ENCODE measurements at regions not wholly inside any gene's neighbourhood (a gene's known extent, or its start where the extent isn't known, plus 50 kb on each side); places are given as distances from the start of the nearest gene placed in this dataset.

DNA sequence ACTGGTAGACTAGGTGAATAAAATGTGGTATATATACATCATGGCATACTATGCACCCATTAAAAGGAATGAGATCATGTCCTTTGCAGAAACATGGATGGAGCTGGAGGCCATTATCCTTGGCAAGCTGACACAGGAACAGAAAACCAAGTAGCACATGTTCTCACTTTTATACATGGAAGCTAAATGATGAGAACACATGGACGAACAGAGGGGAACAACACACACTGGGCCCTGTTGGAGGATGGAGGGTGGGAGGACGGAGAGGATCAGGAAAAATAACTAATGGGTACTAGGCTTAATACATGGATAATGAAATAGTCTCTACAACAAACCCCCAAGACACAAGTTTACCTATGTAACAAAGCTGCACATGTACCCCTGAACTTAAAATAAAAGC lies 780.0 kb downstream of the DACH1 start:
- TF ChIP-seq ARNTL (CRISPR knock-in tag; IDR thresholded peaks at IDR 0.05; ENCODE audit: borderline replicate concordance, low read depth) (no peak), GLIS3 (CRISPR knock-in tag; IDR thresholded peaks at IDR 0.05) (no peak), SNAI2 (CRISPR knock-in tag; IDR thresholded peaks at IDR 0.05) (no peak), CSDC2 (CRISPR knock-in tag; IDR thresholded peaks at IDR 0.05) (no peak), ESRRG (CRISPR knock-in tag; IDR thresholded peaks at IDR 0.05) (no peak), TCF4 (CRISPR knock-in tag; IDR thresholded peaks at IDR 0.05; ENCODE audit: borderline replicate concordance) (no peak)
- TF ChIP-seq, protein P1, sequence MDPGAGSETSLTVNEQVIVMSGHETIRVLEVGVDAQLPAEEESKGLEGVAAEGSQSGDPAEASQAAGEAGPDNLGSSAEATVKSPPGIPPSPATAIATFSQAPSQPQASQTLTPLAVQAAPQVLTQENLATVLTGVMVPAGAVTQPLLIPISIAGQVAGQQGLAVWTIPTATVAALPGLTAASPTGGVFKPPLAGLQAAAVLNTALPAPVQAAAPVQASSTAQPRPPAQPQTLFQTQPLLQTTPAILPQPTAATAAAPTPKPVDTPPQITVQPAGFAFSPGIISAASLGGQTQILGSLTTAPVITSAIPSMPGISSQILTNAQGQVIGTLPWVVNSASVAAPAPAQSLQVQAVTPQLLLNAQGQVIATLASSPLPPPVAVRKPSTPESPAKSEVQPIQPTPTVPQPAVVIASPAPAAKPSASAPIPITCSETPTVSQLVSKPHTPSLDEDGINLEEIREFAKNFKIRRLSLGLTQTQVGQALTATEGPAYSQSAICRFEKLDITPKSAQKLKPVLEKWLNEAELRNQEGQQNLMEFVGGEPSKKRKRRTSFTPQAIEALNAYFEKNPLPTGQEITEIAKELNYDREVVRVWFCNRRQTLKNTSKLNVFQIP (CRISPR knock-in tag; IDR thresholded peaks at IDR 0.05; ENCODE audit: borderline replicate concordance, low read depth), result no peak
- TF ChIP-seq, protein P2, sequence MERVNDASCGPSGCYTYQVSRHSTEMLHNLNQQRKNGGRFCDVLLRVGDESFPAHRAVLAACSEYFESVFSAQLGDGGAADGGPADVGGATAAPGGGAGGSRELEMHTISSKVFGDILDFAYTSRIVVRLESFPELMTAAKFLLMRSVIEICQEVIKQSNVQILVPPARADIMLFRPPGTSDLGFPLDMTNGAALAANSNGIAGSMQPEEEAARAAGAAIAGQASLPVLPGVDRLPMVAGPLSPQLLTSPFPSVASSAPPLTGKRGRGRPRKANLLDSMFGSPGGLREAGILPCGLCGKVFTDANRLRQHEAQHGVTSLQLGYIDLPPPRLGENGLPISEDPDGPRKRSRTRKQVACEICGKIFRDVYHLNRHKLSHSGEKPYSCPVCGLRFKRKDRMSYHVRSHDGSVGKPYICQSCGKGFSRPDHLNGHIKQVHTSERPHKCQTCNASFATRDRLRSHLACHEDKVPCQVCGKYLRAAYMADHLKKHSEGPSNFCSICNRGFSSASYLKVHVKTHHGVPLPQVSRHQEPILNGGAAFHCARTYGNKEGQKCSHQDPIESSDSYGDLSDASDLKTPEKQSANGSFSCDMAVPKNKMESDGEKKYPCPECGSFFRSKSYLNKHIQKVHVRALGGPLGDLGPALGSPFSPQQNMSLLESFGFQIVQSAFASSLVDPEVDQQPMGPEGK (CRISPR knock-in tag; IDR thresholded peaks at IDR 0.05; ENCODE audit: borderline replicate concordance), result no peak

Measured in SK-N-SH treated with all-trans-retinoic acid at 6 μM for 48 hours (cell line).